ENCODE measurements at regions not wholly inside any gene's neighbourhood (a gene's known extent, or its start where the extent isn't known, plus 50 kb on each side); places are given as distances from the start of the nearest gene placed in this dataset.
"Not testable (repeated sequence)": the region's sequence is repeated elsewhere in the genome, so short reads cannot be mapped to it uniquely, and the experiment has no call there.

- DNase-seq = no peak
Measured at GRCh38 chr13:81406639-81407292, 1065.8 kb upstream of the SPRY2 start.

- no peak for DNase-seq
Measured at GRCh38 chr13:81406022-81406421, 1065.1 kb upstream of the SPRY2 start.

GRCh38 chr13:81396192-81396591, 1055.3 kb upstream of the SPRY2 start:
- no peak for DNase-seq

- no peak for DNase-seq
Measured at GRCh38 chr13:81395368-81395767, 1054.4 kb upstream of the SPRY2 start.

GRCh38 chr13:81394640-81395039, 1053.7 kb upstream of the SPRY2 start:
- no peak for DNase-seq

- no peak for DNase-seq
Measured at GRCh38 chr13:81393721-81394120, 1052.8 kb upstream of the SPRY2 start.

GRCh38 chr13:81393110-81393509, 1052.2 kb upstream of the SPRY2 start:
- DNase-seq = no peak

GRCh38 chr13:81388400-81388799, 1047.5 kb upstream of the SPRY2 start:
- DNase-seq = no peak

- no peak for DNase-seq
Measured at GRCh38 chr13:81383444-81383843, 1042.5 kb upstream of the SPRY2 start.

GRCh38 chr13:81382246-81382645, 1041.3 kb upstream of the SPRY2 start:
- no peak for DNase-seq

- DNase-seq = no peak
Measured at GRCh38 chr13:81381560-81381959, 1040.6 kb upstream of the SPRY2 start.

GRCh38 chr13:81379183-81379582, 1038.3 kb upstream of the SPRY2 start:
- DNase-seq = no peak

- DNase-seq = no peak
Measured at GRCh38 chr13:81377921-81378320, 1037.0 kb upstream of the SPRY2 start.

GRCh38 chr13:81375709-81376108, 1034.8 kb upstream of the SPRY2 start:
- no peak for DNase-seq

- not testable (repeated sequence) for DNase-seq
Measured at GRCh38 chr13:81362711-81363110, 1021.8 kb upstream of the SPRY2 start.

GRCh38 chr13:81350056-81350455, 1009.1 kb upstream of the SPRY2 start:
- no peak for DNase-seq

GRCh38 chr13:81340118-81341069, 999.5 kb upstream of the SPRY2 start:
- not testable (repeated sequence) for DNase-seq

- DNase-seq = not testable (repeated sequence)
Measured at GRCh38 chr13:81339666-81340065, 998.7 kb upstream of the SPRY2 start.

- no peak for DNase-seq
Measured at GRCh38 chr13:81334481-81334880, 993.6 kb upstream of the SPRY2 start.

GRCh38 chr13:81326913-81327312, 986.0 kb upstream of the SPRY2 start:
- no peak for DNase-seq

- DNase-seq = no peak
Measured at GRCh38 chr13:81320516-81320915, 979.6 kb upstream of the SPRY2 start.

GRCh38 chr13:81319351-81319750, 978.4 kb upstream of the SPRY2 start:
- no peak for DNase-seq

- DNase-seq = no peak
Measured at GRCh38 chr13:81318231-81319019, 977.5 kb upstream of the SPRY2 start.
